ENCODE measurements at regions not wholly inside any gene's neighbourhood (a gene's known extent, or its start where the extent isn't known, plus 50 kb on each side); places are given as distances from the start of the nearest gene placed in this dataset.
"Not testable (repeated sequence)": the region's sequence is repeated elsewhere in the genome, so short reads cannot be mapped to it uniquely, and the experiment has no call there.

- Histone ChIP-seq H3K27me3 (no peaks in the 10 kb centered on the region), H3K4me3 (ENCODE audit: low read depth, low read length) (no peak overlapping the region), H3K4me1 (no peaks in the 10 kb centered on the region), H3K36me3 (no peaks in the 10 kb centered on the region), H3K9me3 (no peaks in the 10 kb centered on the region)
- TF ChIP-seq CTCF (IDR thresholded peaks at IDR 0.05; ENCODE audit: low read depth, low read length) = no peak
- no peak for DNase-seq
Observed at GRCh38 chr4:38530486-38530885, 133.5 kb upstream of the KLF3 start.

GRCh38 chr4:38531141-38531727 is 132.8 kb upstream of the KLF3 start:
- TF ChIP-seq CTCF (IDR thresholded peaks at IDR 0.05; ENCODE audit: low read depth, low read length) = no peak
- no peak overlapping the region for H3K4me3 ChIP-seq (ENCODE audit: low read depth, low read length)
- H3K27me3 ChIP-seq = no peaks in the 10 kb centered on the region
- DNase-seq = no peak
- no peaks in the 10 kb centered on the region for H3K36me3 ChIP-seq
- H3K9me3 ChIP-seq = no peaks in the 10 kb centered on the region
- H3K4me1 ChIP-seq = no peaks in the 10 kb centered on the region

GRCh38 chr4:38532908-38533499 is 131.0 kb upstream of the KLF3 start:
- H3K4me3 ChIP-seq (ENCODE audit: low read depth, low read length) = no peak overlapping the region
- TF ChIP-seq CTCF (IDR thresholded peaks at IDR 0.05; ENCODE audit: low read depth, low read length) = no peak

GRCh38 chr4:38534344-38535045 is 129.5 kb upstream of the KLF3 start:
- TF ChIP-seq CTCF (IDR thresholded peaks at IDR 0.05; ENCODE audit: low read depth, low read length) = no peak

More at GRCh38 chr4:38532908-38533499, 131.0 kb upstream of the KLF3 start:
- DNase-seq = no peak
- Histone ChIP-seq H3K27me3 (no peaks in the 10 kb centered on the region), H3K36me3 (no peaks in the 10 kb centered on the region), H3K4me1 (no peaks in the 10 kb centered on the region), H3K9me3 (no peaks in the 10 kb centered on the region)

GRCh38 chr4:38535071-38535470 is 128.9 kb upstream of the KLF3 start:
- not testable (repeated sequence) for H3K9me3 ChIP-seq; DNase-seq; H3K4me1 ChIP-seq; H3K36me3 ChIP-seq; H3K27me3 ChIP-seq; H3K4me3 ChIP-seq (ENCODE audit: low read depth, low read length)

More at GRCh38 chr4:38534344-38535045, 129.5 kb upstream of the KLF3 start:
- no peaks in the 10 kb centered on the region for H3K4me1 ChIP-seq
- H3K4me3 ChIP-seq (ENCODE audit: low read depth, low read length) = no peak overlapping the region
- no peaks in the 10 kb centered on the region for H3K9me3 ChIP-seq
- no peak for DNase-seq
- no peaks in the 10 kb centered on the region for H3K27me3 ChIP-seq
- H3K36me3 ChIP-seq = no peaks in the 10 kb centered on the region

- no peaks in the 10 kb centered on the region for H3K4me1 ChIP-seq
- no peak for TF ChIP-seq CTCF (IDR thresholded peaks at IDR 0.05; ENCODE audit: low read depth, low read length)
Observed at GRCh38 chr4:38535717-38536116, 128.3 kb upstream of the KLF3 start.

More at GRCh38 chr4:38535717-38536116, 128.3 kb upstream of the KLF3 start:
- Histone ChIP-seq H3K36me3 (no peaks in the 10 kb centered on the region), H3K9me3 (no peaks in the 10 kb centered on the region), H3K4me3 (ENCODE audit: low read depth, low read length) (no peak overlapping the region), H3K27me3 (no peaks in the 10 kb centered on the region)
- DNase-seq = no peak
